Liver (tissue), 8 donors: ENCODE measurements at regions not wholly inside any gene's neighbourhood (a gene's known extent, or its start where the extent isn't known, plus 50 kb on each side); places are given as distances from the start of the nearest gene placed in this dataset.

ENCODE experiments used
- DNase-seq: peaks from one replicate; pipeline ENCODE4 v3.0.0-alpha.2; 2017; ENCODE audit warnings: low spot score
- H3K27ac ChIP-seq, 2 donors: one replicate each; pipeline ENCODE4 v1.7.0; 2013; ENCODE audit warnings: inconsistent platforms in 2 of 2, low read length in 2 of 2, control low read depth in 1 of 2, low read depth in 1 of 2, mild to moderate bottlenecking in 1 of 2
- H3K27me3 ChIP-seq, 4 donors: one replicate each; pipeline versions ENCODE4 v1.6.1 to v1.7.0; 2013; ENCODE audit warnings: low read length in 3 of 4, inconsistent platforms in 1 of 4, mild to moderate bottlenecking in 1 of 4, moderate library complexity in 1 of 4; ENCODE audit not compliant: control insufficient read depth in 4 of 4, insufficient read depth in 4 of 4
- H3K36me3 ChIP-seq, 4 donors: one replicate each; pipeline versions ENCODE4 v1.6.1 to v1.7.0; 2013; ENCODE audit warnings: low read length in 3 of 4, mild to moderate bottlenecking in 3 of 4, low read depth in 1 of 4, moderate library complexity in 1 of 4; ENCODE audit not compliant: control insufficient read depth in 4 of 4, insufficient read depth in 3 of 4
- H3K4me1 ChIP-seq, 4 donors: one replicate each; pipeline versions ENCODE4 v1.6.1 to v1.7.0; 2013; ENCODE audit warnings: low read length in 3 of 4, mild to moderate bottlenecking in 3 of 4, moderate library complexity in 1 of 4; ENCODE audit not compliant: control insufficient read depth in 4 of 4, insufficient read depth in 4 of 4
- H3K4me3 ChIP-seq, 3 donors: one replicate each; pipeline versions ENCODE4 v1.6.1 to v1.7.0; 2013; ENCODE audit warnings: low read length in 3 of 3, control low read depth in 1 of 3, low read depth in 1 of 3, mild to moderate bottlenecking in 1 of 3
- H3K9ac ChIP-seq, 2 donors: one replicate each; pipeline ENCODE4 v1.7.0; 2013; ENCODE audit warnings: low read length in 2 of 2, mild to moderate bottlenecking in 2 of 2, moderate library complexity in 2 of 2, control low read depth in 1 of 2, low read depth in 1 of 2
- H3K9me3 ChIP-seq, 4 donors: one replicate each; pipeline versions ENCODE4 v1.6.1 to v1.7.0; 2013; ENCODE audit warnings: low read length in 3 of 4; ENCODE audit not compliant: control insufficient read depth in 4 of 4
- EGR1 ChIP-seq, 2 donors: IDR thresholded peaks; 2 replicates each; pipeline ENCODE4 v1.6.1; 2016 to 2018; ENCODE audit warnings: antibody characterized with exemption in 2 of 2, low read depth in 2 of 2
- FOXA1 ChIP-seq: IDR thresholded peaks from 2 replicates; pipeline ENCODE4 v1.6.1; 2016; ENCODE audit warnings: antibody characterized with exemption
- FOXA2 ChIP-seq: IDR thresholded peaks from 2 replicates; pipeline ENCODE4 v1.6.1; 2016; ENCODE audit warnings: antibody characterized with exemption
- HNF4A ChIP-seq, 2 donors: conservative IDR thresholded peaks; 2 replicates each; pipeline ENCODE4 v1.6.1; 2016; ENCODE audit warnings: antibody characterized with exemption in 2 of 2, mild to moderate bottlenecking in 2 of 2
- HNF4G ChIP-seq: IDR thresholded peaks from 2 replicates; pipeline ENCODE4 v1.6.1; 2016; ENCODE audit warnings: antibody characterized with exemption
- JUND ChIP-seq, 2 donors: IDR thresholded peaks; 2 replicates each; pipeline ENCODE4 v1.6.1; 2016; ENCODE audit warnings: antibody characterized with exemption in 2 of 2
- NR2F2 ChIP-seq: IDR thresholded peaks from 2 replicates; pipeline ENCODE4 v1.6.1; 2016; ENCODE audit warnings: antibody characterized with exemption
- RAD21 ChIP-seq, 2 donors: IDR thresholded peaks; 2 replicates each; pipeline ENCODE4 v1.6.1; 2016; ENCODE audit warnings: antibody characterized with exemption in 2 of 2, mild to moderate bottlenecking in 2 of 2
- RXRA ChIP-seq, 2 donors: IDR thresholded peaks; 2 replicates each; pipeline ENCODE4 v1.6.1; 2017 to 2018; ENCODE audit warnings: antibody characterized with exemption in 2 of 2, mild to moderate bottlenecking in 1 of 2
- TAF1 ChIP-seq: conservative IDR thresholded peaks from 2 replicates; pipeline ENCODE4 v1.6.1; 2016; ENCODE audit warnings: antibody characterized with exemption, mild to moderate bottlenecking
- WGBS: extraction: QIAGEN DNeasy Blood & Tissue Kit; methylation state at CpG from one replicate; pipeline ENCODE4 v1.1.7; 2013; 5-methylcytosine and 5-hydroxymethylcytosine counted together
- TF ChIP-seq, protein P1 (sequence below): IDR thresholded peaks from 2 replicates; pipeline ENCODE4 v1.6.1; 2016; ENCODE audit warnings: antibody characterized with exemption
- TF ChIP-seq, protein P2 (sequence below): IDR thresholded peaks from 2 replicates; pipeline ENCODE4 v1.6.1; 2016; ENCODE audit warnings: antibody characterized with exemption
- TF ChIP-seq, protein P3 (sequence below): fragments of 150-350 bp; IDR thresholded peaks from 2 replicates; pipeline ENCODE4 v1.5.1; 2017; ENCODE audit warnings: improper control_type of control experiment, low read depth, low read length; ENCODE audit not compliant: missing input control
- TF ChIP-seq, protein P4 (sequence below): IDR thresholded peaks from 2 replicates; pipeline ENCODE4 v1.6.1; 2016; ENCODE audit warnings: antibody characterized with exemption
- TF ChIP-seq, protein P5 (sequence below): IDR thresholded peaks from 2 replicates; pipeline ENCODE4 v1.6.1; 2016; ENCODE audit warnings: antibody characterized with exemption, mild to moderate bottlenecking
- donor health status: healthy.
- donor health status: healthy.
- donor health status: healthy.
- donor health status: healthy.
- donor health status: healthy.

DNA sequence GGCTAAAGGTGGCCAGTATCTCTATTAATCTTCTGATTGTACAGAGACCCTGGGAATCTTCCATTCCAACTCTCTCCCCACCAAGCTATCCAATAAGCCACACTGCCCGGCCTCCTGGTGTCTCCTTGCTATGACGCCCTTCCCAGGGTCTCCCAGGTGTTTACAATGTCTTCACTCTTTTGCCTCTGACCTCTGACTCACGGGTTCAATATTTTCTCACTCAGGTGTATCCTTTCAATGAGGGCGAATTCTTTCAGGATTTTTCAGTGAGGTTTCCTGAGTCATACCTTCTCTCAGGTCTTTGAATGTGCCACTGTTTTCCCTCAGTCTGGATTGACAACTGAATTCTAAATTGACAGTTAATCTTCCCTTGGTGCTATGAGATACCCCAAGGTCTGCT, 53.7 kb upstream of the IRX4 start:
- WGBS, result 58% methylated on average over 4 of the region's 4 CpGs
- Histone ChIP-seq H3K27me3 (peaks cover 0 to 5% (median 2%) of the 10 kb centered on the region in 4 donors), H3K4me1 (no peaks in the 10 kb centered on the region), H3K36me3 (no peaks in the 10 kb centered on the region), H3K9ac (no peak overlapping the region), H3K9me3 (no peaks in the 10 kb centered on the region), H3K4me3 (no peak overlapping the region), H3K27ac (no peak overlapping the region)
- TF ChIP-seq HNF4G (no peak), RXRA (IDR thresholded peaks at IDR 0.05) (no peak)
- no peak for DNase-seq

DNA sequence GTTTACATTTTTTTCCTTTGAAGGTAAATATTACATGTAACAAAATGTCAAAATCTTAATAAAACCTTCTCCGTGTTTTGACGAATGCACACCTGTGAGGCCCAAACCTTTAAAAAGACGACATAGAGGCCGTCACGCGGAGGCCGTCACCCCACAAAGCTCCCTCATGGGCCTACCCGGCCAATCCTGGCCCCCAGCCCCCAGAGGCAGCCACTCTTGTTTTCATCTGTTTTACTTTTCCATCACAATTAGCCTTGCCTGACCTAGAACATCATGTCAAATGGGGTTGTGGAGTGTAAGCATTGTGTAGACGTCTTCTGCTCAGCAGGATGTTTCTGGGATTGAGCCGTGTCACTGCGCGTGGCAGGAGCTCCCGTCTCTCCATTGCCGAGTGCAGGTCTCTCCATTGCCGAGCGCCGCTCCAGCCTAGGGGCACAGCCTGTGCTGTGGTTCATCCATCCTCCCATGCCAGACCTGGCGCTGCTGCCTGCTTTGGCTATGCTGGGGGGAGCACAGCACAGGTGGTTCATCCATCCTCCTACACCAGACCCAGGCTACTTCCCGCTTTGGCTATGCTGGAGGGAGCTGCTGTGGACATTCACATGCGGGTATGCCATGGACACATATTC, 52.2 kb upstream of the IRX4 start:
- 87% methylated on average over 20 of the region's 20 CpGs for WGBS
- TF ChIP-seq, protein P1, sequence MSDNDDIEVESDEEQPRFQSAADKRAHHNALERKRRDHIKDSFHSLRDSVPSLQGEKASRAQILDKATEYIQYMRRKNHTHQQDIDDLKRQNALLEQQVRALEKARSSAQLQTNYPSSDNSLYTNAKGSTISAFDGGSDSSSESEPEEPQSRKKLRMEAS, result no peak
- TF ChIP-seq RAD21 (IDR thresholded peaks at IDR 0.05), result no peak
- TF ChIP-seq JUND (IDR thresholded peaks at IDR 0.05), result no peak
- no peak for TF ChIP-seq FOXA2
- TF ChIP-seq, protein P2, sequence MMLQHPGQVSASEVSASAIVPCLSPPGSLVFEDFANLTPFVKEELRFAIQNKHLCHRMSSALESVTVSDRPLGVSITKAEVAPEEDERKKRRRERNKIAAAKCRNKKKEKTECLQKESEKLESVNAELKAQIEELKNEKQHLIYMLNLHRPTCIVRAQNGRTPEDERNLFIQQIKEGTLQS, result no peak
- no peak for TF ChIP-seq EGR1 (IDR thresholded peaks at IDR 0.05; ENCODE audit: low read depth in 2 of 2)
- no peak for TF ChIP-seq HNF4A (conservative IDR thresholded peaks at IDR 0.05)
- TF ChIP-seq TAF1, result no peak
- no peak for TF ChIP-seq NR2F2
- TF ChIP-seq, protein P3, sequence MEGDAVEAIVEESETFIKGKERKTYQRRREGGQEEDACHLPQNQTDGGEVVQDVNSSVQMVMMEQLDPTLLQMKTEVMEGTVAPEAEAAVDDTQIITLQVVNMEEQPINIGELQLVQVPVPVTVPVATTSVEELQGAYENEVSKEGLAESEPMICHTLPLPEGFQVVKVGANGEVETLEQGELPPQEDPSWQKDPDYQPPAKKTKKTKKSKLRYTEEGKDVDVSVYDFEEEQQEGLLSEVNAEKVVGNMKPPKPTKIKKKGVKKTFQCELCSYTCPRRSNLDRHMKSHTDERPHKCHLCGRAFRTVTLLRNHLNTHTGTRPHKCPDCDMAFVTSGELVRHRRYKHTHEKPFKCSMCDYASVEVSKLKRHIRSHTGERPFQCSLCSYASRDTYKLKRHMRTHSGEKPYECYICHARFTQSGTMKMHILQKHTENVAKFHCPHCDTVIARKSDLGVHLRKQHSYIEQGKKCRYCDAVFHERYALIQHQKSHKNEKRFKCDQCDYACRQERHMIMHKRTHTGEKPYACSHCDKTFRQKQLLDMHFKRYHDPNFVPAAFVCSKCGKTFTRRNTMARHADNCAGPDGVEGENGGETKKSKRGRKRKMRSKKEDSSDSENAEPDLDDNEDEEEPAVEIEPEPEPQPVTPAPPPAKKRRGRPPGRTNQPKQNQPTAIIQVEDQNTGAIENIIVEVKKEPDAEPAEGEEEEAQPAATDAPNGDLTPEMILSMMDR, result no peak
- TF ChIP-seq FOXA1, result no peak
- TF ChIP-seq HNF4G, result no peak
- TF ChIP-seq, protein P4, sequence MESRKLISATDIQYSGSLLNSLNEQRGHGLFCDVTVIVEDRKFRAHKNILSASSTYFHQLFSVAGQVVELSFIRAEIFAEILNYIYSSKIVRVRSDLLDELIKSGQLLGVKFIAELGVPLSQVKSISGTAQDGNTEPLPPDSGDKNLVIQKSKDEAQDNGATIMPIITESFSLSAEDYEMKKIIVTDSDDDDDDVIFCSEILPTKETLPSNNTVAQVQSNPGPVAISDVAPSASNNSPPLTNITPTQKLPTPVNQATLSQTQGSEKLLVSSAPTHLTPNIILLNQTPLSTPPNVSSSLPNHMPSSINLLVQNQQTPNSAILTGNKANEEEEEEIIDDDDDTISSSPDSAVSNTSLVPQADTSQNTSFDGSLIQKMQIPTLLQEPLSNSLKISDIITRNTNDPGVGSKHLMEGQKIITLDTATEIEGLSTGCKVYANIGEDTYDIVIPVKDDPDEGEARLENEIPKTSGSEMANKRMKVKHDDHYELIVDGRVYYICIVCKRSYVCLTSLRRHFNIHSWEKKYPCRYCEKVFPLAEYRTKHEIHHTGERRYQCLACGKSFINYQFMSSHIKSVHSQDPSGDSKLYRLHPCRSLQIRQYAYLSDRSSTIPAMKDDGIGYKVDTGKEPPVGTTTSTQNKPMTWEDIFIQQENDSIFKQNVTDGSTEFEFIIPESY, result no peak
- TF ChIP-seq RXRA (IDR thresholded peaks at IDR 0.05), result no peak
- TF ChIP-seq, protein P5, sequence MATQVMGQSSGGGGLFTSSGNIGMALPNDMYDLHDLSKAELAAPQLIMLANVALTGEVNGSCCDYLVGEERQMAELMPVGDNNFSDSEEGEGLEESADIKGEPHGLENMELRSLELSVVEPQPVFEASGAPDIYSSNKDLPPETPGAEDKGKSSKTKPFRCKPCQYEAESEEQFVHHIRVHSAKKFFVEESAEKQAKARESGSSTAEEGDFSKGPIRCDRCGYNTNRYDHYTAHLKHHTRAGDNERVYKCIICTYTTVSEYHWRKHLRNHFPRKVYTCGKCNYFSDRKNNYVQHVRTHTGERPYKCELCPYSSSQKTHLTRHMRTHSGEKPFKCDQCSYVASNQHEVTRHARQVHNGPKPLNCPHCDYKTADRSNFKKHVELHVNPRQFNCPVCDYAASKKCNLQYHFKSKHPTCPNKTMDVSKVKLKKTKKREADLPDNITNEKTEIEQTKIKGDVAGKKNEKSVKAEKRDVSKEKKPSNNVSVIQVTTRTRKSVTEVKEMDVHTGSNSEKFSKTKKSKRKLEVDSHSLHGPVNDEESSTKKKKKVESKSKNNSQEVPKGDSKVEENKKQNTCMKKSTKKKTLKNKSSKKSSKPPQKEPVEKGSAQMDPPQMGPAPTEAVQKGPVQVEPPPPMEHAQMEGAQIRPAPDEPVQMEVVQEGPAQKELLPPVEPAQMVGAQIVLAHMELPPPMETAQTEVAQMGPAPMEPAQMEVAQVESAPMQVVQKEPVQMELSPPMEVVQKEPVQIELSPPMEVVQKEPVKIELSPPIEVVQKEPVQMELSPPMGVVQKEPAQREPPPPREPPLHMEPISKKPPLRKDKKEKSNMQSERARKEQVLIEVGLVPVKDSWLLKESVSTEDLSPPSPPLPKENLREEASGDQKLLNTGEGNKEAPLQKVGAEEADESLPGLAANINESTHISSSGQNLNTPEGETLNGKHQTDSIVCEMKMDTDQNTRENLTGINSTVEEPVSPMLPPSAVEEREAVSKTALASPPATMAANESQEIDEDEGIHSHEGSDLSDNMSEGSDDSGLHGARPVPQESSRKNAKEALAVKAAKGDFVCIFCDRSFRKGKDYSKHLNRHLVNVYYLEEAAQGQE, result no peak
- peaks cover 2 to 10% (median 3%) of the 10 kb centered on the region in 4 donors for H3K27me3 ChIP-seq
- no peak for DNase-seq
- H3K27ac ChIP-seq, result no peak overlapping the region
- H3K9ac ChIP-seq, result no peak overlapping the region
- H3K36me3 ChIP-seq, result no peaks in the 10 kb centered on the region
- H3K4me3 ChIP-seq, result no peak overlapping the region
- no peaks in the 10 kb centered on the region for H3K4me1 ChIP-seq
- no peaks in the 10 kb centered on the region for H3K9me3 ChIP-seq
